ENCODE measurements at regions not wholly inside any gene's neighbourhood (a gene's known extent, or its start where the extent isn't known, plus 50 kb on each side); places are given as distances from the start of the nearest gene placed in this dataset.
"Not testable (repeated sequence)": the region's sequence is repeated elsewhere in the genome, so short reads cannot be mapped to it uniquely, and the experiment has no call there.

DNA sequence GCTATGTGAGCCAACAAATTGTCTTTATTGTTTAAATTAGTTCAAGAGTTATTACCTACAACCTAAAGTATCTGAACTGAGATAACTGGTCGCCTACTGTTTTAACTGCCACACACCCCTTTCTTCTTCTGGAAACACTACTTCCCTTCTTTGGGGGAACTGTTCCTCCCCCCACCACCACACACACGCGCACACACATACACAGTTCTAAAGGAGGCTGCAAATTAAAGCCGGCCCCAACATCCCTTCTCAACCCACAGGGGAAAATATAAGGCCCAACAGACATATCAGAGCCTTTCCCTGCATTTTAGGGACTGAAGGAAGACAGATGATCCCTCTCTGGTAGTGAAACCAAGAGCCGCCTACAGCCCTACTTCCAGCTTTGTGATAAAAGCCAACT is 348.0 kb upstream of the JARID2 start:
- Histone ChIP-seq H3K27me3 (ENCODE audit: insufficient read depth) (no peaks in the 10 kb centered on the region), H3K4me1 (ENCODE audit: control insufficient read depth in 1 of 2, insufficient read depth in 2 of 2, low read depth in 1 of 2, low read length in 1 of 2) (no peaks in the 10 kb centered on the region), H3K4me2 (no peak overlapping the region), H3K9me2 (no peaks in the 10 kb centered on the region), H2AFZ (ENCODE audit: low read depth) (no peak overlapping the region), H4K20me1 (ENCODE audit: insufficient read depth) (no peaks in the 10 kb centered on the region), H3K4me3 (ENCODE audit: low read depth in 2 of 2, low read length in 1 of 2) (no peak overlapping the region), H3K9me3 (no peaks in the 10 kb centered on the region), H3K27ac (ENCODE audit: low read depth in 2 of 2, low read length in 1 of 2) (no peak overlapping the region), H3K36me3 (replicated peaks in 1 of 2; ENCODE audit: control insufficient read depth in 1 of 2, insufficient read depth in 2 of 2, low read length in 1 of 2) (no peaks in the 10 kb centered on the region), H3F3A (replicated peaks; ENCODE audit: insufficient read depth) (no peaks in the 10 kb centered on the region), H3K9ac (no peak overlapping the region), H3K79me2 (ENCODE audit: insufficient read depth) (no peaks in the 10 kb centered on the region)
- no peak for DNase-seq
- TF ChIP-seq POLR2AphosphoS5 (IDR thresholded peaks at IDR 0.05; ENCODE audit: low read depth, low read length), result no peak
- TF ChIP-seq SIN3A (IDR thresholded peaks at IDR 0.05; ENCODE audit: borderline replicate concordance, low read depth, low read length), result no peak
- no peak for TF ChIP-seq GATA2 (CRISPR knock-in tag; IDR thresholded peaks at IDR 0.05)
- TF ChIP-seq RFX5 (IDR thresholded peaks at IDR 0.05; ENCODE audit: low read length), result no peak
- ChIA-PET POLR2A (no interaction called here), CTCF (no interaction called here)
- 70% methylated on average over 5 of the region's 5 CpGs for WGBS (ENCODE audit: low lambda C conversion rate)

DNA sequence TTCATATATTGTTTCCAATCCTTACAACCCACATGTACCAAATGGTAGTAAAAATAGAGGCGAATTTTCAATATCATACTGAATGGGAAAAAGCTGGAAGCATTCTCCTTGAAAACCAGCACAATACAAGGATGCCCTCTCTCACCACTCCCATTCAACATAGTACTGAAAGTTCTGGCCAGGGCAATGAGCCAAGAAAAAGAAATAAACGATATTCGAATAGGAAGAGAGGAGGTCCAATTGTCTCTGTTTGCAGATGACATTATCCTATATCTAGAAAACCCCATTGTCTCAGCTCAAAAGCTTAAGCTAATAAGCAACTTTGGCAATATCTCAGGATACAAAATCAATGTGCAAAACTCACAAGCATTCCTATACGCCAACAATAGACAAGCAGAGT is 346.4 kb upstream of the JARID2 start:
- CTCF ChIA-PET; H3K4me1 ChIP-seq (ENCODE audit: control insufficient read depth in 1 of 2, insufficient read depth in 2 of 2, low read depth in 1 of 2, low read length in 1 of 2); H3K36me3 ChIP-seq (replicated peaks in 1 of 2; ENCODE audit: control insufficient read depth in 1 of 2, insufficient read depth in 2 of 2, low read length in 1 of 2); DNase-seq; H3K9me3 ChIP-seq; H3K4me3 ChIP-seq (ENCODE audit: low read depth in 2 of 2, low read length in 1 of 2); H3K27me3 ChIP-seq (ENCODE audit: insufficient read depth); H4K20me1 ChIP-seq (ENCODE audit: insufficient read depth); H2AFZ ChIP-seq (ENCODE audit: low read depth); H3K27ac ChIP-seq (ENCODE audit: low read depth in 2 of 2, low read length in 1 of 2); H3K9me2 ChIP-seq; H3K4me2 ChIP-seq; H3K79me2 ChIP-seq (ENCODE audit: insufficient read depth); POLR2A ChIA-PET; H3K9ac ChIP-seq; H3F3A ChIP-seq (replicated peaks; ENCODE audit: insufficient read depth): not testable (repeated sequence)
- 17% methylated on average over 4 of the region's 4 CpGs for WGBS (ENCODE audit: low lambda C conversion rate)

DNA sequence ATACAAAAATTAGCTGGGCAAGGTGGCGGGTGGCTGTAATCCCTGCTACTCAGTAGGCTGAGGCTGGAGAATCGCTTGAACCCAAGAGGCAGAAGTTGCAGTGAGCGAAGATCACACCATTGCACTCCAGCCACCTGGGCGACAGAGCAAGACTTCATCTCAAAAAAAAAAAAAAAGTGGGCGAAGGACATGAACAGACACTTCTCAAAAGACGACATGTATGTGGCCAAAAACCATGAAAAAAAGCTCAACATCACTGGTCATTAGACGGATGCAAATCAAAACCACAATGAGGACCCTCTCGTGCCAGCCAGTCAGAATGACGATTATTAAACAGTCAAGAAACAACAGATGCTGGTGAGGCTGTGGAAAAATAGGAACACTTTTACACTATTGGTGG is 344.9 kb upstream of the JARID2 start:
- Histone ChIP-seq H3K4me2 (no peak overlapping the region), H3F3A (replicated peaks; ENCODE audit: insufficient read depth) (no peaks in the 10 kb centered on the region), H3K9ac (no peak overlapping the region), H2AFZ (ENCODE audit: low read depth) (no peak overlapping the region), H3K9me2 (no peaks in the 10 kb centered on the region), H3K9me3 (no peaks in the 10 kb centered on the region), H3K4me1 (ENCODE audit: control insufficient read depth in 1 of 2, insufficient read depth in 2 of 2, low read depth in 1 of 2, low read length in 1 of 2) (no peaks in the 10 kb centered on the region; a peak in 1 of 4 replicates), H3K36me3 (replicated peaks in 1 of 2; ENCODE audit: control insufficient read depth in 1 of 2, insufficient read depth in 2 of 2, low read length in 1 of 2) (no peaks in the 10 kb centered on the region), H3K4me3 (ENCODE audit: low read depth in 2 of 2, low read length in 1 of 2) (no peak overlapping the region), H4K20me1 (ENCODE audit: insufficient read depth) (no peaks in the 10 kb centered on the region), H3K79me2 (ENCODE audit: insufficient read depth) (no peaks in the 10 kb centered on the region), H3K27ac (ENCODE audit: low read depth in 2 of 2, low read length in 1 of 2) (no peak overlapping the region), H3K27me3 (ENCODE audit: insufficient read depth) (no peaks in the 10 kb centered on the region)
- POLR2A ChIA-PET, result no interaction called here
- 53% methylated on average over 9 of the region's 9 CpGs for WGBS (ENCODE audit: low lambda C conversion rate)
- DNase-seq, result no peak
- CTCF ChIA-PET, result no interaction called here
- TF ChIP-seq FOXJ3 (CRISPR knock-in tag; IDR thresholded peaks at IDR 0.05) (no peak), RFX5 (IDR thresholded peaks at IDR 0.05; ENCODE audit: low read length) (no peak), NFIC (IDR thresholded peaks at IDR 0.05; ENCODE audit: borderline replicate concordance) (no peak), YY1 (IDR thresholded peaks at IDR 0.05; ENCODE audit: low read depth) (no peak), POLR2AphosphoS5 (IDR thresholded peaks at IDR 0.05; ENCODE audit: low read depth, low read length) (no peak), JUND (IDR thresholded peaks at IDR 0.05) (no peak), TEAD4 (IDR thresholded peaks at IDR 0.05; ENCODE audit: borderline replicate concordance, insufficient read depth) (no peak), CHD2 (IDR thresholded peaks at IDR 0.05; ENCODE audit: low read length, partially characterized antibody) (no peak), SMC3 (IDR thresholded peaks at IDR 0.05; ENCODE audit: low read depth, low read length) (no peak), FOSL2 (IDR thresholded peaks at IDR 0.05; ENCODE audit: borderline replicate concordance, low read depth) (no peak), MEF2A (IDR thresholded peaks at IDR 0.05; ENCODE audit: borderline replicate concordance, low read depth) (no peak), ELF1 (IDR thresholded peaks at IDR 0.05) (no peak)
- TF ChIP-seq, protein P1, sequence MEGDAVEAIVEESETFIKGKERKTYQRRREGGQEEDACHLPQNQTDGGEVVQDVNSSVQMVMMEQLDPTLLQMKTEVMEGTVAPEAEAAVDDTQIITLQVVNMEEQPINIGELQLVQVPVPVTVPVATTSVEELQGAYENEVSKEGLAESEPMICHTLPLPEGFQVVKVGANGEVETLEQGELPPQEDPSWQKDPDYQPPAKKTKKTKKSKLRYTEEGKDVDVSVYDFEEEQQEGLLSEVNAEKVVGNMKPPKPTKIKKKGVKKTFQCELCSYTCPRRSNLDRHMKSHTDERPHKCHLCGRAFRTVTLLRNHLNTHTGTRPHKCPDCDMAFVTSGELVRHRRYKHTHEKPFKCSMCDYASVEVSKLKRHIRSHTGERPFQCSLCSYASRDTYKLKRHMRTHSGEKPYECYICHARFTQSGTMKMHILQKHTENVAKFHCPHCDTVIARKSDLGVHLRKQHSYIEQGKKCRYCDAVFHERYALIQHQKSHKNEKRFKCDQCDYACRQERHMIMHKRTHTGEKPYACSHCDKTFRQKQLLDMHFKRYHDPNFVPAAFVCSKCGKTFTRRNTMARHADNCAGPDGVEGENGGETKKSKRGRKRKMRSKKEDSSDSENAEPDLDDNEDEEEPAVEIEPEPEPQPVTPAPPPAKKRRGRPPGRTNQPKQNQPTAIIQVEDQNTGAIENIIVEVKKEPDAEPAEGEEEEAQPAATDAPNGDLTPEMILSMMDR (IDR thresholded peaks at IDR 0.05), result no peak
- TF ChIP-seq, protein P2, sequence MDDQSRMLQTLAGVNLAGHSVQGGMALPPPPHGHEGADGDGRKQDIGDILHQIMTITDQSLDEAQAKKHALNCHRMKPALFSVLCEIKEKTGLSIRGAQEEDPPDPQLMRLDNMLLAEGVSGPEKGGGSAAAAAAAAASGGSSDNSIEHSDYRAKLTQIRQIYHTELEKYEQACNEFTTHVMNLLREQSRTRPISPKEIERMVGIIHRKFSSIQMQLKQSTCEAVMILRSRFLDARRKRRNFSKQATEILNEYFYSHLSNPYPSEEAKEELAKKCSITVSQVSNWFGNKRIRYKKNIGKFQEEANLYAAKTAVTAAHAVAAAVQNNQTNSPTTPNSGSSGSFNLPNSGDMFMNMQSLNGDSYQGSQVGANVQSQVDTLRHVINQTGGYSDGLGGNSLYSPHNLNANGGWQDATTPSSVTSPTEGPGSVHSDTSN (IDR thresholded peaks at IDR 0.05), result no peak
- TF ChIP-seq, protein P3, sequence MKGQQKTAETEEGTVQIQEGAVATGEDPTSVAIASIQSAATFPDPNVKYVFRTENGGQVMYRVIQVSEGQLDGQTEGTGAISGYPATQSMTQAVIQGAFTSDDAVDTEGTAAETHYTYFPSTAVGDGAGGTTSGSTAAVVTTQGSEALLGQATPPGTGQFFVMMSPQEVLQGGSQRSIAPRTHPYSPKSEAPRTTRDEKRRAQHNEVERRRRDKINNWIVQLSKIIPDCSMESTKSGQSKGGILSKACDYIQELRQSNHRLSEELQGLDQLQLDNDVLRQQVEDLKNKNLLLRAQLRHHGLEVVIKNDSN (IDR thresholded peaks at IDR 0.05; ENCODE audit: borderline replicate concordance, low read depth), result no peak
- TF ChIP-seq, protein P4, sequence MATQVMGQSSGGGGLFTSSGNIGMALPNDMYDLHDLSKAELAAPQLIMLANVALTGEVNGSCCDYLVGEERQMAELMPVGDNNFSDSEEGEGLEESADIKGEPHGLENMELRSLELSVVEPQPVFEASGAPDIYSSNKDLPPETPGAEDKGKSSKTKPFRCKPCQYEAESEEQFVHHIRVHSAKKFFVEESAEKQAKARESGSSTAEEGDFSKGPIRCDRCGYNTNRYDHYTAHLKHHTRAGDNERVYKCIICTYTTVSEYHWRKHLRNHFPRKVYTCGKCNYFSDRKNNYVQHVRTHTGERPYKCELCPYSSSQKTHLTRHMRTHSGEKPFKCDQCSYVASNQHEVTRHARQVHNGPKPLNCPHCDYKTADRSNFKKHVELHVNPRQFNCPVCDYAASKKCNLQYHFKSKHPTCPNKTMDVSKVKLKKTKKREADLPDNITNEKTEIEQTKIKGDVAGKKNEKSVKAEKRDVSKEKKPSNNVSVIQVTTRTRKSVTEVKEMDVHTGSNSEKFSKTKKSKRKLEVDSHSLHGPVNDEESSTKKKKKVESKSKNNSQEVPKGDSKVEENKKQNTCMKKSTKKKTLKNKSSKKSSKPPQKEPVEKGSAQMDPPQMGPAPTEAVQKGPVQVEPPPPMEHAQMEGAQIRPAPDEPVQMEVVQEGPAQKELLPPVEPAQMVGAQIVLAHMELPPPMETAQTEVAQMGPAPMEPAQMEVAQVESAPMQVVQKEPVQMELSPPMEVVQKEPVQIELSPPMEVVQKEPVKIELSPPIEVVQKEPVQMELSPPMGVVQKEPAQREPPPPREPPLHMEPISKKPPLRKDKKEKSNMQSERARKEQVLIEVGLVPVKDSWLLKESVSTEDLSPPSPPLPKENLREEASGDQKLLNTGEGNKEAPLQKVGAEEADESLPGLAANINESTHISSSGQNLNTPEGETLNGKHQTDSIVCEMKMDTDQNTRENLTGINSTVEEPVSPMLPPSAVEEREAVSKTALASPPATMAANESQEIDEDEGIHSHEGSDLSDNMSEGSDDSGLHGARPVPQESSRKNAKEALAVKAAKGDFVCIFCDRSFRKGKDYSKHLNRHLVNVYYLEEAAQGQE (IDR thresholded peaks at IDR 0.05; ENCODE audit: low read depth, low read length), result no peak

All from SK-N-SH (cell line).